Activated CD4-positive, alpha-beta memory T cell treated with anti-CD3 and anti-CD28 coated beads for 36 hours (primary cell): ENCODE measurements at regions not wholly inside any gene's neighbourhood (a gene's known extent, or its start where the extent isn't known, plus 50 kb on each side); places are given as distances from the start of the nearest gene placed in this dataset.

Source experiments
- CTCF ChIA-PET: fragments of 350-600 bp; sonication (Branson Sonifier 250); formaldehyde crosslinking; loops from one replicate; lab custom pipeline; 2021; ENCODE audit warnings: antibody characterized with exemption, inconsistent platforms; lab: Charles Lee
- POLR2A ChIA-PET: fragments of 350-600 bp; sonication (Branson Sonifier 250); formaldehyde crosslinking; loops from one replicate; lab custom pipeline; 2021; ENCODE audit warnings: antibody characterized with exemption; lab: Charles Lee
- DNase-seq: peaks from one replicate; pipeline ENCODE4 v3.0.0-alpha.2; 2020
- H3K27ac Mint-ChIP-seq: one replicate; pipeline ENCODE4 v1.8.0; 2021; ENCODE audit warnings: mixed read lengths
- H3K27me3 Mint-ChIP-seq: one replicate; pipeline ENCODE4 v1.8.0; 2021; ENCODE audit warnings: mixed read lengths
- H3K36me3 Mint-ChIP-seq: one replicate; pipeline ENCODE4 v1.8.0; 2021; ENCODE audit warnings: mixed read lengths
- H3K4me1 Mint-ChIP-seq: one replicate; pipeline ENCODE4 v1.8.0; 2021; ENCODE audit warnings: low read depth, mixed read lengths
- H3K4me3 Mint-ChIP-seq: one replicate; pipeline ENCODE4 v1.8.0; 2021; ENCODE audit warnings: mild to moderate bottlenecking, mixed read lengths
- H3K9me3 Mint-ChIP-seq: one replicate; pipeline ENCODE4 v1.8.0; 2021; ENCODE audit warnings: mixed read lengths
- intact Hi-C: fragments of 100-400 bp; cut with micrococcal nuclease; formaldehyde crosslinking; loops from one replicate; pipeline ENCODE4 v1.15.1; 2023

GRCh38 chr12:126644236-126645020 is 1579.2 kb downstream of the AACS start:
- H3K4me1 Mint-ChIP-seq, result no peaks in the 10 kb centered on the region
- peaks cover 18% of the 10 kb centered on the region for H3K9me3 Mint-ChIP-seq
- H3K27ac Mint-ChIP-seq, result no peak overlapping the region
- ChIA-PET POLR2A (no interaction called here), CTCF (no interaction called here)
- no peaks in the 10 kb centered on the region for H3K36me3 Mint-ChIP-seq
- H3K27me3 Mint-ChIP-seq, result peaks cover 2% of the 10 kb centered on the region
- intact Hi-C loops, result no loop called here
- no peak for DNase-seq
- H3K4me3 Mint-ChIP-seq, result no peak overlapping the region

DNA sequence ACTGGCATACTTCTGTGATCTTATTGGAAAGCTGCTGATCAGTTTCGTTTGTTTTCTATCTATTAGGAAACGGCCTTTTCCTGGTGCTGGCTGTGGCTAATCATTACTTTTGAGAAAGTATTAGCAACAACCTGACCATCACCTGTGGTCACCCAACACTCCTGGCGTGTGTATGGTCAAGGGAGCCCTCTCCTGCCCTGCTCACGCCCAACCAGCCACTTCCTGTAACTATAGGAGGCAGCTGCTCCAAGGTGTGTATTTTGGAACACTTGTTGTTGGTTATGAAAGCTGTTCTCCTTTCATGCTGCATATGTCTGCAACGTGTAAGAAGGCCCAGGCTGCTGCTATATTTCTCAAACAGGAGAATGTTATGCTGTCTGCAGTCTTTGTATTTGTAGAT is 1582.8 kb downstream of the AACS start:
- H3K4me1 Mint-ChIP-seq, result no peaks in the 10 kb centered on the region
- ChIA-PET POLR2A (no interaction called here), CTCF (no interaction called here)
- no peaks in the 10 kb centered on the region for H3K27me3 Mint-ChIP-seq
- H3K4me3 Mint-ChIP-seq, result no peak overlapping the region
- intact Hi-C loops, result no loop called here
- H3K9me3 Mint-ChIP-seq, result no peaks in the 10 kb centered on the region
- DNase-seq, result no peak
- H3K27ac Mint-ChIP-seq, result no peak overlapping the region
- H3K36me3 Mint-ChIP-seq, result no peaks in the 10 kb centered on the region

- no peak overlapping the region for H3K4me3 Mint-ChIP-seq
- no peaks in the 10 kb centered on the region for H3K36me3 Mint-ChIP-seq
- no peaks in the 10 kb centered on the region for H3K4me1 Mint-ChIP-seq
- intact Hi-C loops, result no loop called here
- H3K27ac Mint-ChIP-seq, result no peak overlapping the region
- H3K9me3 Mint-ChIP-seq, result no peaks in the 10 kb centered on the region
- no peaks in the 10 kb centered on the region for H3K27me3 Mint-ChIP-seq
- CTCF ChIA-PET, result no interaction called here
- no peak for DNase-seq
- POLR2A ChIA-PET, result no interaction called here
Measured at GRCh38 chr12:126651133-126651532, 1585.9 kb downstream of the AACS start.

DNA sequence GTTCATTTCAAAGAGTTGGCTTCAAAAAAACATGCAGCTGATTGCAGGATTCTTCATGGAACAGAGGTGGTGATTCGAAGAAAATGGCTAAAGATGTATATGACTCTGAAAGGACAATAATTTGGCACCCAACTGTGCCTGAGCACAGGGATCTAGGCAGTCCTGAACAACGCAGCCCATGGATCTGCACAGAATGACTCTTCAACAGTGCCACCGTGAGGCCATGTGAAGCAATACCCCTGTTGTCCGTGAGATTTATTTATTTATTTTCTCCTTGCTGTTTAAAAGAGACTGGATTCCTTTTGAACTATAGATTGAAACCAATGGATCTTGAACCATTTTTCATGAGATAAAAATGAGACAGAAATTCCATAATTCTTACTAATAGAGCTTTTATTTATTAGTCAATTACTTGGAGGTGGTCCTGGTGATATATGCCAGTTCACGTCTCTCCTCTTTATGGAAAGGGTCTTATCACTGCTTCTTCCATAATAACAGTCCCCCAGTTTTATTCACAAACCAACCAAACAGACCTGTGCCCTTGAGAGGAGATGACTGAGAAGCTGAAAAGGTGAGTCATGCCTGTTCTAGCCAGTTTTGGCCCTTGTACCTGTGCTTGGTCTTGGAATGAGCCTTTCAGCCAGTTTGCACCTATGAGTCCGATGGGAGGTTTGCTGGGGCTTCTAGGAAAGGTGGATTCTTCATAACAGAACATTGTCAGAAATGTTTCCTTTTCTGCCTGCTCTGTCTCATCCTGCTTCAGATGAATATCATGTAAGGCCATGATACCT is 1598.3 kb downstream of the AACS start:
- POLR2A ChIA-PET, result no interaction called here
- Mint-ChIP-seq H3K4me1 (no peaks in the 10 kb centered on the region), H3K9me3 (peaks cover 16% of the 10 kb centered on the region), H3K36me3 (no peaks in the 10 kb centered on the region), H3K27ac (no peak overlapping the region), H3K4me3 (no peak overlapping the region), H3K27me3 (no peaks in the 10 kb centered on the region)
- CTCF ChIA-PET, result no interaction called here
- DNase-seq, result peak; percentile 14
- intact Hi-C loops, result no loop called here

DNA sequence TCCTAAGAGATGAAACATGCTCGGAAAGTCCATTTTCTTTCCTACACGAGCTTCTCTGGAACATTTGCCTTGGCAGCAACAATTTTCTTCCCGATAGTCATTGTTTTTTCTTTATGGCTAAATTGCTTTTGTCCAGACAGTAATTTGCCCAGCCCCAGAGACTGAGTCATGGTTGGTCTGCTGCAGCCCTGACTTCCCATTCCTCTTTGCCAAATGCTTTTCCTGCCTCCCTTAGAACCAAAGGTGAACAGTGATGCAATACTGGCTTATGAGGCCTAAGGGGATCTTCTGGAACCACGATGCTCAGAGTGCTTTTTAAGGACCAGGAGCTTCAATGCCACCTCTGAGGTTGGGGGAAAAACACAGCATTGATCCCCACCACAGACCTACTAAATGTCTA is 1599.6 kb upstream of the TMEM132C start:
- peaks cover 5% of the 10 kb centered on the region for H3K9me3 Mint-ChIP-seq
- H3K27me3 Mint-ChIP-seq, result no peaks in the 10 kb centered on the region
- DNase-seq, result no peak
- H3K36me3 Mint-ChIP-seq, result no peaks in the 10 kb centered on the region
- ChIA-PET CTCF (no interaction called here), POLR2A (no interaction called here)
- no peak overlapping the region for H3K27ac Mint-ChIP-seq
- intact Hi-C loops, result no loop called here
- H3K4me1 Mint-ChIP-seq, result no peaks in the 10 kb centered on the region
- no peak overlapping the region for H3K4me3 Mint-ChIP-seq

- H3K4me3 Mint-ChIP-seq, result no peak overlapping the region
- ChIA-PET CTCF (no interaction called here), POLR2A (no interaction called here)
- no peaks in the 10 kb centered on the region for H3K9me3 Mint-ChIP-seq
- intact Hi-C loops, result no loop called here
- DNase-seq, result no peak
- H3K27ac Mint-ChIP-seq, result no peak overlapping the region
- H3K36me3 Mint-ChIP-seq, result no peaks in the 10 kb centered on the region
- H3K27me3 Mint-ChIP-seq, result no peaks in the 10 kb centered on the region
- no peaks in the 10 kb centered on the region for H3K4me1 Mint-ChIP-seq
Measured at GRCh38 chr12:126668538-126668937, 1598.4 kb upstream of the TMEM132C start.

DNA sequence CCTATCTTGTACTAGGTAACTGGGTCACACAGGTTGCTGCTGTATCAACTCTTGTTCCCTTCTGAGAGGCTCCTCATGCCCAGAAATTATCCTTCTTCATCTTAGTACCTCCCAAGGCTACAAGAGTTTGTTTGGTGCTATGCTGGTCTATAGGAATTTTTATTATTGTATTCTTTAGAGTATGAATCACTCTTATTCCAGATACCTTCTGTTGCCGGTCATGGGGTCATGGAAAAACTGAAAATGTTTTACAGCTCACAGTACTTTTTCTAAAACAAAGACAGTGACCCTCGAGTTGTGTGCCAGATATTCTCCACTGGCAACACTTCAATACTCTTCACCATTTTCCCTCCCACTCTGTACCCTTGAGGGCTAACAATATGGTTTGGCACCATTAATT is 1598.0 kb upstream of the TMEM132C start:
- no peak for DNase-seq
- CTCF ChIA-PET, result no interaction called here

GRCh38 chr12:126676434-126676833 is 1590.5 kb upstream of the TMEM132C start:
- H3K9me3 Mint-ChIP-seq, result peaks cover 4% of the 10 kb centered on the region
- POLR2A ChIA-PET, result no interaction called here
- CTCF ChIA-PET, result no interaction called here
- H3K4me1 Mint-ChIP-seq, result no peaks in the 10 kb centered on the region
- intact Hi-C loops, result no loop called here
- no peak for DNase-seq
- H3K36me3 Mint-ChIP-seq, result no peaks in the 10 kb centered on the region
- no peak overlapping the region for H3K4me3 Mint-ChIP-seq
- H3K27me3 Mint-ChIP-seq, result no peaks in the 10 kb centered on the region
- no peak overlapping the region for H3K27ac Mint-ChIP-seq

More for the DNA sequence above, 1598.0 kb upstream of the TMEM132C start:
- POLR2A ChIA-PET, result no interaction called here
- H3K27ac Mint-ChIP-seq, result no peak overlapping the region
- no peaks in the 10 kb centered on the region for H3K4me1 Mint-ChIP-seq
- H3K36me3 Mint-ChIP-seq, result no peaks in the 10 kb centered on the region
- intact Hi-C loops, result no loop called here
- no peak overlapping the region for H3K4me3 Mint-ChIP-seq
- no peaks in the 10 kb centered on the region for H3K27me3 Mint-ChIP-seq
- H3K9me3 Mint-ChIP-seq, result no peaks in the 10 kb centered on the region

- intact Hi-C loops, result no loop called here
- H3K9me3 Mint-ChIP-seq, result peaks cover 12% of the 10 kb centered on the region
- no peak for DNase-seq
- H3K27me3 Mint-ChIP-seq, result no peaks in the 10 kb centered on the region
- peaks cover 3% of the 10 kb centered on the region for H3K36me3 Mint-ChIP-seq
- no peak overlapping the region for H3K4me3 Mint-ChIP-seq
- POLR2A ChIA-PET, result no interaction called here
- no peaks in the 10 kb centered on the region for H3K4me1 Mint-ChIP-seq
- CTCF ChIA-PET, result no interaction called here
- H3K27ac Mint-ChIP-seq, result no peak overlapping the region
Measured at GRCh38 chr12:126681676-126682075, 1585.3 kb upstream of the TMEM132C start.

DNA sequence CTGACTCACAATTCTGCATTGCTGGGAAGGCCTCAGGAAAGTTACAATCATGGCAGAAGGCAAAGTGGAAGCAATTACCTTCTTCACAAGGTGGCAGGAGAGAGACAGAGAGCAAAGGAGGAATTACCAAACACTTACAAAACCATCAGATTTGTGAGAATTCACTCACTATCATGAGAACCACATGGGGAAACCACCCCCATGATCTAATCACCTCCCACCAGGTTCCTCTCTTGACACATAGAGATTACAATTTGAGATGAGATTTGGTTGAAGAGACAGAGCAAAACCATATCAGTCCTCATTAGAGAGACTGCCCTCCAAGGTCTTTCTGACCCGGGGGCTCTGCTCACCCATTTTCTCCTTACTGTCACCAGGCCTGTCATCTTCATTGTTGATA is 1582.3 kb upstream of the TMEM132C start:
- Mint-ChIP-seq H3K27me3 (no peaks in the 10 kb centered on the region), H3K9me3 (peaks cover 10% of the 10 kb centered on the region), H3K27ac (no peak overlapping the region), H3K4me3 (no peak overlapping the region), H3K4me1 (no peaks in the 10 kb centered on the region), H3K36me3 (peaks cover 3% of the 10 kb centered on the region)
- intact Hi-C loops, result no loop called here
- POLR2A ChIA-PET, result no interaction called here
- DNase-seq, result no peak
- CTCF ChIA-PET, result no interaction called here

GRCh38 chr12:126685636-126686035 is 1581.3 kb upstream of the TMEM132C start:
- Mint-ChIP-seq H3K4me3 (no peak overlapping the region), H3K27me3 (no peaks in the 10 kb centered on the region), H3K4me1 (no peaks in the 10 kb centered on the region), H3K27ac (no peak overlapping the region), H3K36me3 (peaks cover 3% of the 10 kb centered on the region), H3K9me3 (peaks cover 10% of the 10 kb centered on the region)
- POLR2A ChIA-PET, result no interaction called here
- no peak for DNase-seq
- CTCF ChIA-PET, result no interaction called here
- intact Hi-C loops, result no loop called here

DNA sequence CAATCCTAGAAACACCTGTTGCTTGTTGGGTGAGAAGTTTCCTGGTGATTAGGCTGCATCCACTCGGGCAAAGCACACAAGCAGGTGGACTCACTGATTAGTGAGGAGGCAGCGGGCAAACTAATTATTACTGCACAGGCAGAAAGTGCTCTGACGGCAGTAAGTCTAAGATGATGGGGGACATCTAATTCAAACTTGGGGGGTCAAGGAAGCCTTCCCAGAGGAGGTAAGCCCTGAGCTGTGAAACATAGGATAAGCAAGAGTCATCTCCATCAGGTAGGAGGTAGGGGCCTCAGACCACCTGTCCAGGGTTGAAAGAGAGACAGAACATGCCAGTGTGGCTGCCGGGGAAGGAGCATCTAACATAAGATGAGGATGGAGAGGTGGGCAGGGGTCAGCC is 1578.4 kb upstream of the TMEM132C start:
- Mint-ChIP-seq H3K27ac (no peak overlapping the region), H3K4me3 (no peak overlapping the region), H3K27me3 (no peaks in the 10 kb centered on the region), H3K9me3 (peaks cover 10% of the 10 kb centered on the region), H3K36me3 (peaks cover 3% of the 10 kb centered on the region), H3K4me1 (no peaks in the 10 kb centered on the region)
- no peak for DNase-seq
- intact Hi-C loops, result no loop called here
- ChIA-PET CTCF (no interaction called here), POLR2A (no interaction called here)

DNA sequence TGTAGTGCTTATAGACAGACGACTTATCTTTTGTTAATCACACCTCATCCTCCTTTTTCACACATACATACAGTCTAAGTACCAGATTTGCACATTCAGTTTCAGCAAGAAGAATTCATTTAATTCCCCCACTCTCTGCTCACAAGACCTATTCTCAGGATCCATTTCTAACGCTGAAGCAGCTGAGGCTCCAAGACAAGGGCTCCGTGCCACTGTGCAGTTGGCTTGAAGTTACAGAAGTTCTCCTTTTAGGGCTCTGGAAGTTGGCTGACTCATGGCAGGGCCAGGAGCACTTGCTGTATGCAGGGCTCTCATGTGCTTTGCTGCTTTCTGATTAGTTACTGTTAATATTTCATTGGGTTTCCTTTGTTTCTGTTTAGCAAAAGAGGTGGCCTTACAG is 1566.9 kb upstream of the TMEM132C start:
- Mint-ChIP-seq H3K27ac (no peak overlapping the region), H3K4me1 (no peaks in the 10 kb centered on the region), H3K36me3 (no peaks in the 10 kb centered on the region), H3K4me3 (no peak overlapping the region), H3K9me3 (peaks cover 7% of the 10 kb centered on the region), H3K27me3 (no peaks in the 10 kb centered on the region)
- ChIA-PET CTCF (no interaction called here), POLR2A (no interaction called here)
- DNase-seq, result no peak
- intact Hi-C loops, result no loop called here
